HepG2 (cell line): ENCODE measurements at regions not wholly inside any gene's neighbourhood (a gene's known extent, or its start where the extent isn't known, plus 50 kb on each side); places are given as distances from the start of the nearest gene placed in this dataset.
A peak's percentile ranks its signal among the peaks of the same experiment; 100 is the strongest.

Experiments
- ATF7 ChIP-seq, 2 experiments: fragments of 450-650 bp in 1 of 2; sonication (generic) in 1 of 2; formaldehyde crosslinking in 1 of 2; IDR thresholded peaks; 2 replicates each; pipeline versions ENCODE4 v1.4.0 to v1.6.1; 2016 to 2020; ENCODE audit warnings: antibody characterized with exemption in 1 of 2, mild to moderate bottlenecking in 1 of 2, missing genetic modification reagents in 1 of 2
- CENPX ChIP-seq: sonication (generic); formaldehyde crosslinking; IDR thresholded peaks from 2 replicates; pipeline ENCODE4 v1.9.0; 2021; ENCODE audit warnings: mild to moderate bottlenecking, missing genetic modification reagents, moderate library complexity
- DNMT3B ChIP-seq: conservative IDR thresholded peaks from 2 replicates; pipeline ENCODE4 v1.6.1; 2016; ENCODE audit warnings: missing biosample characterization, control low read depth
- FOSL1 ChIP-seq: sonication (generic); formaldehyde crosslinking; IDR thresholded peaks from 2 replicates; pipeline ENCODE4 v1.9.0; 2021; ENCODE audit warnings: missing genetic modification reagents, borderline replicate concordance
- FOXK1 ChIP-seq: sonication (generic); formaldehyde crosslinking; IDR thresholded peaks from 2 replicates; pipeline ENCODE4 v1.4.0; 2020; ENCODE audit warnings: low read depth, missing genetic modification reagents, borderline replicate concordance
- HOXA3 ChIP-seq: sonication (generic); formaldehyde crosslinking; IDR thresholded peaks from 2 replicates; pipeline ENCODE4 v1.5.0; 2020; ENCODE audit warnings: missing genetic modification reagents
- KAT2B ChIP-seq: fragments of 150-350 bp; IDR thresholded peaks from 2 replicates; pipeline ENCODE4 v1.6.1; 2014; ENCODE audit warnings: low read depth, low read length, borderline replicate concordance
- MAFF ChIP-seq: IDR thresholded peaks from 2 replicates; pipeline ENCODE4 v1.6.1; 2011; ENCODE audit warnings: low read depth, low read length, improper control_type of control experiment
- MAZ ChIP-seq, 2 experiments: sonication (generic) in 1 of 2; formaldehyde crosslinking in 1 of 2; IDR thresholded peaks; 2 replicates each; pipeline versions ENCODE4 v1.5.0 to v1.6.1; 2012 to 2020; ENCODE audit warnings: low read depth in 2 of 2, mild to moderate bottlenecking in 2 of 2, borderline replicate concordance in 1 of 2, improper control_type of control experiment in 1 of 2, low read length in 1 of 2, missing genetic modification reagents in 1 of 2, moderate library complexity in 1 of 2
- MZF1 ChIP-seq: sonication (generic); formaldehyde crosslinking; IDR thresholded peaks from 2 replicates; pipeline ENCODE4 v1.8.1; 2023; ENCODE audit warnings: mild to moderate bottlenecking, missing genetic modification reagents, borderline replicate concordance
- PHF21A ChIP-seq: sonication (generic); formaldehyde crosslinking; IDR thresholded peaks from 2 replicates; pipeline ENCODE4 v1.5.0; 2020; ENCODE audit warnings: mild to moderate bottlenecking, missing genetic modification reagents
- RARG ChIP-seq: sonication (generic); formaldehyde crosslinking; IDR thresholded peaks from 2 replicates; pipeline ENCODE4 v1.4.0; 2020; ENCODE audit warnings: low read depth, mild to moderate bottlenecking, missing genetic modification reagents
- SIX4 ChIP-seq: sonication (generic); formaldehyde crosslinking; IDR thresholded peaks from 2 replicates; pipeline ENCODE4 v1.4.0; 2020; ENCODE audit warnings: missing genetic modification reagents
- U2AF2 ChIP-seq: fragments of 200-400 bp; formaldehyde crosslinking; IDR thresholded peaks from 2 replicates; pipeline ENCODE4 v1.6.1; 2017; ENCODE audit warnings: low read depth, mild to moderate bottlenecking, low read length
- ZBTB8A ChIP-seq: sonication (generic); formaldehyde crosslinking; IDR thresholded peaks from 2 replicates; pipeline ENCODE4 v1.4.0; 2020; ENCODE audit warnings: mild to moderate bottlenecking, low read depth, missing genetic modification reagents, borderline replicate concordance
- ZFP90 ChIP-seq: sonication (generic); formaldehyde crosslinking; IDR thresholded peaks from 2 replicates; pipeline ENCODE4 v1.8.0; 2022; ENCODE audit warnings: missing genetic modification reagents, mild to moderate bottlenecking, inconsistent platforms, borderline replicate concordance
- ZNF253 ChIP-seq: sonication (generic); formaldehyde crosslinking; IDR thresholded peaks from 2 replicates; pipeline ENCODE4 v1.8.0; 2022; ENCODE audit warnings: mild to moderate bottlenecking, missing genetic modification reagents, borderline replicate concordance
- ZNF510 ChIP-seq: sonication (generic); formaldehyde crosslinking; IDR thresholded peaks from 2 replicates; pipeline ENCODE4 v1.4.0; 2020; ENCODE audit warnings: low read depth, mild to moderate bottlenecking, missing genetic modification reagents
- ZNF674 ChIP-seq: sonication (generic); formaldehyde crosslinking; IDR thresholded peaks from 2 replicates; pipeline ENCODE4 v1.5.0; 2020; ENCODE audit warnings: low read depth, mild to moderate bottlenecking, missing genetic modification reagents
- ZNF746 ChIP-seq: sonication (generic); formaldehyde crosslinking; IDR thresholded peaks from 2 replicates; pipeline ENCODE4 v1.8.0; 2022; ENCODE audit warnings: mild to moderate bottlenecking, missing genetic modification reagents
- ZSCAN21 ChIP-seq: sonication (generic); formaldehyde crosslinking; IDR thresholded peaks from 2 replicates; pipeline ENCODE4 v1.8.0; 2022; ENCODE audit warnings: mild to moderate bottlenecking, missing genetic modification reagents, moderate library complexity, borderline replicate concordance
- TF ChIP-seq, protein P1 (sequence below): sonication (generic); formaldehyde crosslinking; IDR thresholded peaks from 2 replicates; pipeline ENCODE4; 2020; ENCODE audit warnings: missing genetic modification reagents, mild to moderate bottlenecking, borderline replicate concordance
- TF ChIP-seq, protein P2 (sequence below): sonication (generic); formaldehyde crosslinking; IDR thresholded peaks from 2 replicates; pipeline ENCODE4 v1.9.0; 2021; ENCODE audit warnings: missing genetic modification reagents, mild to moderate bottlenecking, borderline replicate concordance
- TF ChIP-seq, protein P3 (sequence below): fragments of 450-650 bp; IDR thresholded peaks from 2 replicates; pipeline ENCODE4 v1.6.1; 2017

DNA sequence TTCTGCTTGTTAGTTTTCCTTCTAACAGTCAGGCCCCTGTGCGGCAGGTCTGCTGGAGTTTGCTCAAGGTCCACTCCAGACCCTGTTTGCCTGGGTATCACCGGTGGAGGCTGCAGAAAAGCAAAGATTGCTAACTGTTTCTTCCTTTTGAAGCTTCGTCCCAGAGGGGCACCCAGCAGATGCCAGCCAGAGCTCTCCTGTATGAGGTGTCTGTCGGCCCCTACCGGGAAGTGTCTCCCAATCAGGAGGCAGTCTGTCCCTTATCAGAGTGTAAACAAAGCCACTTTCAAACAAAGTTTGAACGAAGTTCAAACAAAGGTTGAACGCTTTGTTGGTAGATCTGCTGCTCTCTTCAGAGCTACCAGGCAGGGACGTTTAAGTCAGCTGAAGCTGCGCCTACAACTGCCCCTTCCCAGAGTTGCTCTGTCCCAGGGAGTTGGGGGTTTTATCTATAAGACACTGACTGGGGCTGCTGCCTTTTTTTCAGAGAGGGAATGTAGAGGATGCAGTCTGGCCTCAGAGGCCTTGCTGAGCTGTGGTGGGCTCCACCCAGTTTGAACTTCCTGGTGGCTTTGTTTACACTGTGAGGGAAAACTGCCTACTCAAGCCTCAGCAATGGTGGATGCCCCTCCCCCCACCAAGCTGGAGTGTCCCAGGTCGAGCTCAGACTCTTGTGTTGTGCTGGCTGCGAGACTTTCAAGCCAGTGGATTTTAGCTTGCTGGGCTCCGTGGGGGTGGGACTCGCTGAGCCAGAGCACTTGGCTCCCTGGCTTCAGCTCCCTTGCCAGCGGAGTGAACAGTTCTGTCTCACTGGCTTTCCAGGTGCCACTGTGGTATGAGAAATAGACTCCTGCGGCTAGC is 401.8 kb downstream of the SRGAP2C start (continued):
- TF ChIP-seq, protein P1, sequence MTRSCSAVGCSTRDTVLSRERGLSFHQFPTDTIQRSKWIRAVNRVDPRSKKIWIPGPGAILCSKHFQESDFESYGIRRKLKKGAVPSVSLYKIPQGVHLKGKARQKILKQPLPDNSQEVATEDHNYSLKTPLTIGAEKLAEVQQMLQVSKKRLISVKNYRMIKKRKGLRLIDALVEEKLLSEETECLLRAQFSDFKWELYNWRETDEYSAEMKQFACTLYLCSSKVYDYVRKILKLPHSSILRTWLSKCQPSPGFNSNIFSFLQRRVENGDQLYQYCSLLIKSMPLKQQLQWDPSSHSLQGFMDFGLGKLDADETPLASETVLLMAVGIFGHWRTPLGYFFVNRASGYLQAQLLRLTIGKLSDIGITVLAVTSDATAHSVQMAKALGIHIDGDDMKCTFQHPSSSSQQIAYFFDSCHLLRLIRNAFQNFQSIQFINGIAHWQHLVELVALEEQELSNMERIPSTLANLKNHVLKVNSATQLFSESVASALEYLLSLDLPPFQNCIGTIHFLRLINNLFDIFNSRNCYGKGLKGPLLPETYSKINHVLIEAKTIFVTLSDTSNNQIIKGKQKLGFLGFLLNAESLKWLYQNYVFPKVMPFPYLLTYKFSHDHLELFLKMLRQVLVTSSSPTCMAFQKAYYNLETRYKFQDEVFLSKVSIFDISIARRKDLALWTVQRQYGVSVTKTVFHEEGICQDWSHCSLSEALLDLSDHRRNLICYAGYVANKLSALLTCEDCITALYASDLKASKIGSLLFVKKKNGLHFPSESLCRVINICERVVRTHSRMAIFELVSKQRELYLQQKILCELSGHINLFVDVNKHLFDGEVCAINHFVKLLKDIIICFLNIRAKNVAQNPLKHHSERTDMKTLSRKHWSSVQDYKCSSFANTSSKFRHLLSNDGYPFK, result no peak; the same call in 1 of the 2 replicates
- TF ChIP-seq, protein P2, sequence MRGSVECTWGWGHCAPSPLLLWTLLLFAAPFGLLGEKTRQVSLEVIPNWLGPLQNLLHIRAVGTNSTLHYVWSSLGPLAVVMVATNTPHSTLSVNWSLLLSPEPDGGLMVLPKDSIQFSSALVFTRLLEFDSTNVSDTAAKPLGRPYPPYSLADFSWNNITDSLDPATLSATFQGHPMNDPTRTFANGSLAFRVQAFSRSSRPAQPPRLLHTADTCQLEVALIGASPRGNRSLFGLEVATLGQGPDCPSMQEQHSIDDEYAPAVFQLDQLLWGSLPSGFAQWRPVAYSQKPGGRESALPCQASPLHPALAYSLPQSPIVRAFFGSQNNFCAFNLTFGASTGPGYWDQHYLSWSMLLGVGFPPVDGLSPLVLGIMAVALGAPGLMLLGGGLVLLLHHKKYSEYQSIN (CRISPR knock-in tag), result no peak
- no peak for TF ChIP-seq ZNF253 (CRISPR knock-in tag)
- TF ChIP-seq RARG (CRISPR knock-in tag), result no peak
- TF ChIP-seq FOXK1 (CRISPR knock-in tag), result peak; percentile 90
- no peak for TF ChIP-seq CENPX (CRISPR knock-in tag)
- no peak for TF ChIP-seq MAZ (IDR thresholded peaks at IDR 0.05; ENCODE audit: borderline replicate concordance, low read depth, low read length)
- 0 out of 2 replicates have a peak, but pooled peaks have one; percentile 4 for TF ChIP-seq MAZ (CRISPR knock-in tag; IDR thresholded peaks at IDR 0.05; ENCODE audit: low read depth)
- no peak for TF ChIP-seq U2AF2
- no peak; the same call in 1 of the 2 replicates for TF ChIP-seq ZNF746 (CRISPR knock-in tag)
- TF ChIP-seq ZSCAN21 (CRISPR knock-in tag), result no peak
- no peak for TF ChIP-seq SIX4
- TF ChIP-seq PHF21A, result peak; percentile 86
- TF ChIP-seq ZNF510 (CRISPR knock-in tag), result no peak
- TF ChIP-seq MAFF, result peak; percentile 46; the same call in 1 of the 2 replicates
- no peak for TF ChIP-seq KAT2B
- TF ChIP-seq MZF1 (CRISPR knock-in tag), result no peak
- no peak for TF ChIP-seq ZNF674 (CRISPR knock-in tag)
- no peak; the same call in 1 of the 2 replicates for TF ChIP-seq HOXA3 (CRISPR knock-in tag)
- TF ChIP-seq FOSL1 (CRISPR knock-in tag), result no peak; the same call in 1 of the 2 replicates
- 0 out of 2 replicates have a peak, but pooled peaks have one; percentile 24 for TF ChIP-seq ZFP90 (CRISPR knock-in tag)
- TF ChIP-seq DNMT3B (CRISPR knock-in tag), result no peak
- no peak for TF ChIP-seq ATF7 (IDR thresholded peaks at IDR 0.05)
- no peak for TF ChIP-seq ATF7 (CRISPR knock-in tag; IDR thresholded peaks at IDR 0.05)
- no peak for TF ChIP-seq ZBTB8A (CRISPR knock-in tag)
- TF ChIP-seq, protein P3, sequence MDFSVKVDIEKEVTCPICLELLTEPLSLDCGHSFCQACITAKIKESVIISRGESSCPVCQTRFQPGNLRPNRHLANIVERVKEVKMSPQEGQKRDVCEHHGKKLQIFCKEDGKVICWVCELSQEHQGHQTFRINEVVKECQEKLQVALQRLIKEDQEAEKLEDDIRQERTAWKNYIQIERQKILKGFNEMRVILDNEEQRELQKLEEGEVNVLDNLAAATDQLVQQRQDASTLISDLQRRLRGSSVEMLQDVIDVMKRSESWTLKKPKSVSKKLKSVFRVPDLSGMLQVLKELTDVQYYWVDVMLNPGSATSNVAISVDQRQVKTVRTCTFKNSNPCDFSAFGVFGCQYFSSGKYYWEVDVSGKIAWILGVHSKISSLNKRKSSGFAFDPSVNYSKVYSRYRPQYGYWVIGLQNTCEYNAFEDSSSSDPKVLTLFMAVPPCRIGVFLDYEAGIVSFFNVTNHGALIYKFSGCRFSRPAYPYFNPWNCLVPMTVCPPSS, result no peak
